ENCODE measurements at regions not wholly inside any gene's neighbourhood (a gene's known extent, or its start where the extent isn't known, plus 50 kb on each side); places are given as distances from the start of the nearest gene placed in this dataset.

- no peak overlapping the region for H3K4me3 ChIP-seq
- TF ChIP-seq CTCF (IDR thresholded peaks at IDR 0.05; ENCODE audit: control extremely low read depth, extremely low read depth) = no peak
- DNase-seq = no peak
Measured at GRCh38 chr7:415646-416525, 103.8 kb downstream of the PDGFA start.

GRCh38 chr7:416761-417624 is 102.7 kb downstream of the PDGFA start:
- no peak overlapping the region for H3K4me3 ChIP-seq
- no peak overlapping the region for H3K9ac ChIP-seq (ENCODE audit: insufficient read depth in 1 of 2, low read length in 2 of 2)
- peaks cover 0 to 17% (median 3%) of the 10 kb centered on the region in 4 donors for H3K9me3 ChIP-seq (ENCODE audit: control insufficient read depth in 4 of 4, insufficient read depth in 3 of 4, low read length in 3 of 4)
- ATAC-seq (ENCODE audit: insufficient read depth, low FRiP score) (no peak), DNase-seq (no peak)
- no peaks in the 10 kb centered on the region for H3K4me1 ChIP-seq (ENCODE audit: control insufficient read depth in 5 of 5, insufficient read depth in 5 of 5, low read length in 5 of 5)
- no peaks in the 10 kb centered on the region for H3K27me3 ChIP-seq (ENCODE audit: control insufficient read depth in 3 of 3, insufficient read depth in 3 of 3, low read length in 2 of 3)
- H3K27ac ChIP-seq (ENCODE audit: low read depth in 1 of 2, low read length in 1 of 2) = no peak overlapping the region
- TF ChIP-seq CTCF (IDR thresholded peaks at IDR 0.05; ENCODE audit: control extremely low read depth, extremely low read depth) = no peak
- no peaks in the 10 kb centered on the region for H3K36me3 ChIP-seq (ENCODE audit: control insufficient read depth in 4 of 4, insufficient read depth in 4 of 4, low read length in 4 of 4)
- 92 to 95% methylated on average over 24 to 25 of the region's 25 CpGs for WGBS, 2 donors

More at GRCh38 chr7:415646-416525, 103.8 kb downstream of the PDGFA start:
- Histone ChIP-seq H3K4me1 (ENCODE audit: control insufficient read depth in 5 of 5, insufficient read depth in 5 of 5, low read length in 5 of 5) (no peaks in the 10 kb centered on the region), H3K27me3 (ENCODE audit: control insufficient read depth in 3 of 3, insufficient read depth in 3 of 3, low read length in 2 of 3) (no peaks in the 10 kb centered on the region), H3K27ac (ENCODE audit: low read depth in 1 of 2, low read length in 1 of 2) (no peak overlapping the region), H3K9ac (ENCODE audit: insufficient read depth in 1 of 2, low read length in 2 of 2) (no peak overlapping the region), H3K36me3 (ENCODE audit: control insufficient read depth in 4 of 4, insufficient read depth in 4 of 4, low read length in 4 of 4) (no peaks in the 10 kb centered on the region), H3K9me3 (ENCODE audit: control insufficient read depth in 4 of 4, insufficient read depth in 3 of 4, low read length in 3 of 4) (peaks cover 0 to 17% (median 3%) of the 10 kb centered on the region in 4 donors)
- 90 to 93% methylated on average over 34 to 35 of the region's 35 CpGs for WGBS, 2 donors
- no peak for ATAC-seq (ENCODE audit: insufficient read depth, low FRiP score)

GRCh38 chr7:417625-417889 is 102.1 kb downstream of the PDGFA start:
- WGBS, 2 donors = 97 to 98% methylated on average over 5 of the region's 5 CpGs
- H3K27ac ChIP-seq (ENCODE audit: low read depth in 1 of 2, low read length in 1 of 2) = no peak overlapping the region
- ATAC-seq (ENCODE audit: insufficient read depth, low FRiP score) (no peak), DNase-seq (no peak)
- peaks cover 0 to 17% (median 3%) of the 10 kb centered on the region in 4 donors for H3K9me3 ChIP-seq (ENCODE audit: control insufficient read depth in 4 of 4, insufficient read depth in 3 of 4, low read length in 3 of 4)
- no peaks in the 10 kb centered on the region for H3K27me3 ChIP-seq (ENCODE audit: control insufficient read depth in 3 of 3, insufficient read depth in 3 of 3, low read length in 2 of 3)
- TF ChIP-seq CTCF (IDR thresholded peaks at IDR 0.05; ENCODE audit: control extremely low read depth, extremely low read depth) = no peak
- no peak overlapping the region for H3K4me3 ChIP-seq
- no peak overlapping the region for H3K9ac ChIP-seq (ENCODE audit: insufficient read depth in 1 of 2, low read length in 2 of 2)
- H3K4me1 ChIP-seq (ENCODE audit: control insufficient read depth in 5 of 5, insufficient read depth in 5 of 5, low read length in 5 of 5) = no peaks in the 10 kb centered on the region
- no peaks in the 10 kb centered on the region for H3K36me3 ChIP-seq (ENCODE audit: control insufficient read depth in 4 of 4, insufficient read depth in 4 of 4, low read length in 4 of 4)

Measured in lung (tissue), 11 donors.